Astrocyte (in vitro differentiated cells and primary cell): ENCODE measurements at regions not wholly inside any gene's neighbourhood (a gene's known extent, or its start where the extent isn't known, plus 50 kb on each side); places are given as distances from the start of the nearest gene placed in this dataset.

ENCODE experiments used
- DNase-seq: peaks from one replicate; pipeline ENCODE4 v3.0.0-alpha.2; 2010; ENCODE audit warnings: low read depth
- FAIRE-seq: peaks from 2 replicates; lab custom pipeline; 2011; peaks lifted over from hg19 to GRCh38; lab: Jason Lieb, UNC
- H2AFZ ChIP-seq: 2 replicates; pipeline ENCODE4 v1.6.0; 2012; ENCODE audit warnings: low read depth, low read length, inconsistent platforms
- H3K27ac ChIP-seq: 2 replicates; pipeline ENCODE4 v1.5.1; 2011; ENCODE audit warnings: low read depth, low read length, inconsistent platforms
- H3K27me3 ChIP-seq: 2 replicates; pipeline ENCODE4 v1.6.0; 2011; ENCODE audit warnings: low read length, inconsistent platforms; ENCODE audit not compliant: insufficient read depth
- H3K36me3 ChIP-seq: 2 replicates; pipeline ENCODE4 v1.5.1; 2011; ENCODE audit warnings: low read length, inconsistent platforms; ENCODE audit not compliant: insufficient read depth
- H3K4me1 ChIP-seq: 2 replicates; pipeline ENCODE4 v1.5.1; 2011; ENCODE audit warnings: low read length, inconsistent platforms; ENCODE audit not compliant: insufficient read depth
- H3K4me2 ChIP-seq: 2 replicates; pipeline ENCODE4 v1.6.0; 2012; ENCODE audit warnings: low read length, inconsistent platforms
- H3K4me3 ChIP-seq: 2 replicates; pipeline ENCODE4 v1.5.1; 2011; ENCODE audit warnings: low read depth, mild to moderate bottlenecking, low read length, inconsistent platforms; ENCODE audit not compliant: insufficient read depth
- H3K79me2 ChIP-seq: 2 replicates; pipeline ENCODE4 v1.6.0; 2012; ENCODE audit warnings: mild to moderate bottlenecking, low read length, inconsistent platforms; ENCODE audit not compliant: insufficient read depth
- H3K9ac ChIP-seq: 2 replicates; pipeline ENCODE4 v1.6.0; 2012; ENCODE audit warnings: mild to moderate bottlenecking, low read length, inconsistent platforms
- H3K9me3 ChIP-seq: 2 replicates; pipeline ENCODE4 v1.5.1; 2012; ENCODE audit warnings: low read depth, mild to moderate bottlenecking, low read length, inconsistent platforms; ENCODE audit not compliant: insufficient read depth
- H4K20me1 ChIP-seq: 2 replicates; pipeline ENCODE4 v1.6.0; 2012; ENCODE audit warnings: low read length, inconsistent platforms; ENCODE audit not compliant: insufficient read depth
- H3K27ac Mint-ChIP-seq: one replicate; pipeline ENCODE4 v1.8.0; 2021; ENCODE audit warnings: mild to moderate bottlenecking, mixed read lengths; ENCODE audit not compliant: unreplicated experiment
- H3K27me3 Mint-ChIP-seq: one replicate; pipeline ENCODE4 v1.8.0; 2021; ENCODE audit warnings: low read depth, mixed read lengths; ENCODE audit not compliant: unreplicated experiment
- H3K36me3 Mint-ChIP-seq: one replicate; pipeline ENCODE4 v1.8.0; 2021; ENCODE audit warnings: low read depth, mixed read lengths; ENCODE audit not compliant: unreplicated experiment
- H3K4me1 Mint-ChIP-seq: one replicate; pipeline ENCODE4 v1.8.0; 2021; ENCODE audit warnings: low read depth, mixed read lengths; ENCODE audit not compliant: unreplicated experiment
- H3K4me3 Mint-ChIP-seq: one replicate; pipeline ENCODE4 v1.8.0; 2021; ENCODE audit warnings: mild to moderate bottlenecking, moderate library complexity, mixed read lengths; ENCODE audit not compliant: unreplicated experiment
- H3K9me3 Mint-ChIP-seq: one replicate; pipeline ENCODE4 v1.8.0; 2021; ENCODE audit warnings: mild to moderate bottlenecking, mixed read lengths; ENCODE audit not compliant: unreplicated experiment
- EZH2 ChIP-seq: IDR thresholded peaks from 2 replicates; pipeline ENCODE4 v1.6.1; 2012; ENCODE audit warnings: mild to moderate bottlenecking, low read length, inconsistent platforms; ENCODE audit not compliant: insufficient read depth
- TF ChIP-seq, protein P1 (sequence below): IDR thresholded peaks from 2 replicates; pipeline ENCODE4 v1.5.1; 2011; ENCODE audit warnings: low read depth, mild to moderate bottlenecking, inconsistent platforms, low read length, moderate library complexity; ENCODE audit not compliant: insufficient read depth

DNA sequence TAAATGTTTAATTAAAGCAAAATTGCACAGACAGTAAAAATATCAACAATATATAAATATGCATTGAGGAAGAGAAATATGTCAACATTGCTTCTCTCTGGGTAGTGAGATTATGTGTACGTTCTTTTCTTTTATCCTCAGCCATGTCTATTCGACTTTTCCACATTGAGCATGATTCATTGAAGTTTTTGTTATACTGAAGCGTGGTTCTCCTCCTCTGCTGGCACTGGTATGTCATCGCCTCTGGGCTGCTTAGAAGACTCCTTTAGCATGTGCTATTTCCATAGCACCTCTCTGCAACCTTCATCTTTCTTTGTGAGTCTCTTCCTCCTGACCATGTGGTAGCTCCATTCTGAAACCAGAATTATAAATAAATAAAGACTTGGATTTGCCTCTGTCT is 65.8 kb upstream of the AKAP13 start:
- Mint-ChIP-seq H3K27me3 (no peaks in the 10 kb centered on the region), H3K36me3 (no peaks in the 10 kb centered on the region), H3K4me1 (peaks cover 58% of the 10 kb centered on the region), H3K9me3 (no peaks in the 10 kb centered on the region), H3K27ac (peak overlapping the region; percentile 42), H3K4me3 (no peak overlapping the region)
- Histone ChIP-seq H2AFZ (no peak overlapping the region), H3K27ac (peak overlapping the region; percentile 5), H4K20me1 (no peaks in the 10 kb centered on the region), H3K4me3 (no peak overlapping the region), H3K36me3 (no peaks in the 10 kb centered on the region), H3K9ac (no peak overlapping the region), H3K4me2 (no peak overlapping the region), H3K79me2 (no peaks in the 10 kb centered on the region), H3K27me3 (no peaks in the 10 kb centered on the region), H3K4me1 (peaks cover 31% of the 10 kb centered on the region), H3K9me3 (no peaks in the 10 kb centered on the region)
- DNase-seq: peak; percentile 25
- FAIRE-seq: no peak
- TF ChIP-seq, protein P1, sequence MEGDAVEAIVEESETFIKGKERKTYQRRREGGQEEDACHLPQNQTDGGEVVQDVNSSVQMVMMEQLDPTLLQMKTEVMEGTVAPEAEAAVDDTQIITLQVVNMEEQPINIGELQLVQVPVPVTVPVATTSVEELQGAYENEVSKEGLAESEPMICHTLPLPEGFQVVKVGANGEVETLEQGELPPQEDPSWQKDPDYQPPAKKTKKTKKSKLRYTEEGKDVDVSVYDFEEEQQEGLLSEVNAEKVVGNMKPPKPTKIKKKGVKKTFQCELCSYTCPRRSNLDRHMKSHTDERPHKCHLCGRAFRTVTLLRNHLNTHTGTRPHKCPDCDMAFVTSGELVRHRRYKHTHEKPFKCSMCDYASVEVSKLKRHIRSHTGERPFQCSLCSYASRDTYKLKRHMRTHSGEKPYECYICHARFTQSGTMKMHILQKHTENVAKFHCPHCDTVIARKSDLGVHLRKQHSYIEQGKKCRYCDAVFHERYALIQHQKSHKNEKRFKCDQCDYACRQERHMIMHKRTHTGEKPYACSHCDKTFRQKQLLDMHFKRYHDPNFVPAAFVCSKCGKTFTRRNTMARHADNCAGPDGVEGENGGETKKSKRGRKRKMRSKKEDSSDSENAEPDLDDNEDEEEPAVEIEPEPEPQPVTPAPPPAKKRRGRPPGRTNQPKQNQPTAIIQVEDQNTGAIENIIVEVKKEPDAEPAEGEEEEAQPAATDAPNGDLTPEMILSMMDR: no peak
- TF ChIP-seq EZH2: no peak

DNA sequence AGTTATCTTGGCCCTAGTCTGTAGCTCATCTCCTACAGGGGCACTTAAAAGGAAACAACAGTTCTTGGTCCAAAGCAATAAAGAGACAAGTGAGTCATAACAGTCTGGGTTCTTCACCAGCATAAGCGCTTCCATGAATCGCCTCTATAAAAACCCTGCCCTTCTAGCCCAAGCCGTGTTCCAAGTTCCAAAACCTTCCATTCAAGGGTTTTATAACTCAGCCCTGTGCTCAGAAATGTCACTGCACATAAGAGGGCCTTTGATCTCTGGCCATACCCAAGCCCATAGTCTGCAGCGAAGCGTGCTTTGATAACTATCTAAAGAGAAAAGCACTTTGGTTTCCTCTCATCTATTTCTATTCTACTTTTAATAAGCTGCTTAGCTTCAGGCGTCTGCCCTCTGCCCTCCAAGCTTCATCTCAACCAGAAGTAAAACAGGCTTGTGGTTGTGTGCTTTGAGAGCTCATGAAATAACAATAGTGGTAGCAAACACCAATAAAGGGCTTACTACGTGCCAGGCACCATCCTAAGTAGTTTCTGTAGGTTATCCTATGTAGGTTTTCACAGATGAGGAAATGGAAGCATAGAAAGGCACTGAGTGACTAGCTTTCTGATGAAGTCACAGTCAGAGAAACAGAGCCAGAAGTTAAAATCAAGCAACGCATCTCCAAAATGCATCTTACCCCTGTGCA is 64.0 kb upstream of the AKAP13 start:
- Mint-ChIP-seq H3K9me3 (no peaks in the 10 kb centered on the region), H3K27ac (peak overlapping the region; percentile 50), H3K27me3 (no peaks in the 10 kb centered on the region), H3K36me3 (no peaks in the 10 kb centered on the region), H3K4me3 (no peak overlapping the region), H3K4me1 (peaks cover 58% of the 10 kb centered on the region)
- no peaks in the 10 kb centered on the region for H4K20me1 ChIP-seq
- TF ChIP-seq, protein P1: no peak
- no peak for TF ChIP-seq EZH2
- H3K4me2 ChIP-seq: peak overlapping the region; percentile 14
- H2AFZ ChIP-seq: no peak overlapping the region
- no peak overlapping the region for H3K4me3 ChIP-seq
- H3K79me2 ChIP-seq: no peaks in the 10 kb centered on the region
- peak; percentile 49 for DNase-seq
- H3K27me3 ChIP-seq: no peaks in the 10 kb centered on the region
- H3K36me3 ChIP-seq: no peaks in the 10 kb centered on the region
- no peak overlapping the region for H3K9ac ChIP-seq
- no peak for FAIRE-seq
- H3K27ac ChIP-seq: no peak overlapping the region
- H3K4me1 ChIP-seq: peaks cover 31% of the 10 kb centered on the region
- H3K9me3 ChIP-seq: no peaks in the 10 kb centered on the region

DNA sequence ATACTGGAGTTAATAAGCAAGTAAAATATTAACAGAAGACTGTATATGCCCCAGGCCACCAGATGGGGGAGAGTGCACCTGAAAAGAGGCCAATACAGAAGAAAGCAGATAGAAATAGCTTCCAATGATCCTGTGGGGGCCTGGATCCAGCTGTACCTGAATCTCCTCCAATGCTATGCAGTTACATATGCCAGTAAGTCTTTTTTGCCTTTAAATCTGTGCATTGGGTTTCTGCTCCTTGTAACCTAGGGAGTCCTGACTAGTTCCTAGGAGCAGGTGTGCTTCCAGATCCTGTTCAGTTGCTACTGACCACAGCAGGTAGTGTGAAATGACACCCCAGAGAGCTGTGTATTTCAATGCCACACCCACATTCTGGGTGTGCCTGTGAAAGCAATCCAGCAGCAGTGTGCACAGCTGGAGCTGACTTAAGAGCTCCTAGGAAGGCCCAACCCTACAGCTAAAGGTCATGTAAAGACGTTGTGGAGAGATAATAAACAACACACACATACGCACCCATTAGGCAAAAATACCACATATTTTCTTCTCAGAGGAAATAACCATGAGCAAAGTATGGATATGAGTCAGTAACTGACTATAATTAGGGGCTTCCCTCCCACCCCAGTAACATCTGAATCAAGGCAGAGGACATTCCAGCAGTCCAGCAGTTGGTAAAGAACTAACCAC is 62.2 kb upstream of the AKAP13 start:
- Histone ChIP-seq H3K27me3 (no peaks in the 10 kb centered on the region), H3K4me1 (peaks cover 23% of the 10 kb centered on the region), H2AFZ (no peak overlapping the region), H3K4me2 (peak overlapping the region; percentile 68), H3K9ac (peak overlapping the region; percentile 42), H3K27ac (peak overlapping the region; percentile 73), H3K4me3 (peak overlapping the region; percentile 14), H3K36me3 (no peaks in the 10 kb centered on the region), H3K9me3 (no peaks in the 10 kb centered on the region), H4K20me1 (no peaks in the 10 kb centered on the region), H3K79me2 (no peaks in the 10 kb centered on the region)
- H3K27ac Mint-ChIP-seq: peak overlapping the region; percentile 35
- peak; percentile 90 for DNase-seq
- H3K27me3 Mint-ChIP-seq: no peaks in the 10 kb centered on the region
- peak; percentile 60 for FAIRE-seq
- no peaks in the 10 kb centered on the region for H3K9me3 Mint-ChIP-seq
- no peaks in the 10 kb centered on the region for H3K36me3 Mint-ChIP-seq
- peaks cover 45% of the 10 kb centered on the region for H3K4me1 Mint-ChIP-seq
- no peak overlapping the region for H3K4me3 Mint-ChIP-seq
- no peak for TF ChIP-seq EZH2
- TF ChIP-seq, protein P1: peak; percentile 18
